HUES48 (cell line): ENCODE measurements at regions not wholly inside any gene's neighbourhood (a gene's known extent, or its start where the extent isn't known, plus 50 kb on each side); places are given as distances from the start of the nearest gene placed in this dataset.
"Not testable (repeated sequence)": the region's sequence is repeated elsewhere in the genome, so short reads cannot be mapped to it uniquely, and the experiment has no call there.

Experiments
- H3K27ac ChIP-seq: one replicate; pipeline ENCODE4 v1.7.0; 2013; ENCODE audit warnings: low read depth, low read length, inconsistent platforms
- H3K27me3 ChIP-seq: 2 replicates; pipeline ENCODE4 v1.6.1; 2013; ENCODE audit warnings: mild to moderate bottlenecking, low read length; ENCODE audit not compliant: control insufficient read depth, insufficient read depth
- H3K36me3 ChIP-seq: 2 replicates; pipeline ENCODE4 v1.6.1; 2013; ENCODE audit warnings: low read length; ENCODE audit not compliant: control insufficient read depth, insufficient read depth
- H3K4me1 ChIP-seq: 2 replicates; pipeline ENCODE4 v1.6.1; 2013; ENCODE audit warnings: mild to moderate bottlenecking, low read length; ENCODE audit not compliant: control insufficient read depth, insufficient read depth
- H3K4me3 ChIP-seq: 2 replicates; pipeline ENCODE4 v1.5.1; 2013; ENCODE audit warnings: mild to moderate bottlenecking, low read depth, low read length
- H3K9ac ChIP-seq: 2 replicates; pipeline ENCODE4 v1.6.1; 2013; ENCODE audit warnings: mild to moderate bottlenecking, low read depth, low read length, moderate library complexity
- H3K9me3 ChIP-seq: 2 replicates; pipeline ENCODE4 v1.6.1; 2013; ENCODE audit warnings: low read length; ENCODE audit not compliant: control insufficient read depth, insufficient read depth

DNA sequence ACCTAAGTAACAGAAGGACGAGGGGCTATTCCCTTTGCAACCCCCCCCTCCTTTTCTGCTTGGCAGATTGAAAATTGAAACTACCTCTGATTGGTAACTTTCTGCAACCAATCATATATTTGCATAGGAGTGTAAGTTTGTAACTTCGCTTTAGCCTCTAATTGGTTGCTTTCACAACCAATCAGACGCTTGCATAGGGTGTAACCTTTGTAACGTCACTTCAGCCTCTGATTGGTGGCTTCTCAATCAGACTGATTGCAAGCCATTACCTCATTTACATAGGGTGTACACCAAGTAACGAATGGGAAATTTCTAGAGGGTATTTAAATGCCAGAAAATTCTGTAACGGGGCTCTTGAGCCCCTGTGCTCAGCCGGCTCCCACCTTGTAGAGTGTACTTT, 131.9 kb upstream of the FOXD4L5 start:
- not testable (repeated sequence) for H3K4me1 ChIP-seq, H3K36me3 ChIP-seq, H3K9ac ChIP-seq, H3K27me3 ChIP-seq, H3K4me3 ChIP-seq, H3K27ac ChIP-seq
- peaks cover 54% of the 10 kb centered on the region for H3K9me3 ChIP-seq

DNA sequence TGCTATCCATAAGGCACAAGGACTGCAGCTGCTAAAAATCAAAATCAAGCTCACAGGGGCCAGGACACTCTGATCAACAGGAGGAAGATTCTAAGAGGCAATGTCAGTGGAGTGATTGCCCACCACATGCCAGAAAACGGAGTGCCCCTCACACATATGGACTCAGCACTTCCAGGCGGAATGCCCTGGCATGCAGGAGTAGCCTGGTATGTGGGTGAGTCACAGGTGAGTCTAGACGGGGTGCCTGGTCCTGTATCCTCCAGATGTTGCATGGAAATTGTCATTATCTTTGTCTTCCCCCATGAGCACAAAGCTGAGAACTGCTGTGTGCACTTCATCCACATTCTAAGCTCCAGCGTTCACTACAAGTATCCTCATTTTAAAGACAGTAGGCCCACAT, 129.2 kb upstream of the FOXD4L5 start:
- not testable (repeated sequence) for H3K27me3 ChIP-seq, H3K27ac ChIP-seq, H3K4me3 ChIP-seq, H3K4me1 ChIP-seq, H3K9ac ChIP-seq, H3K36me3 ChIP-seq
- H3K9me3 ChIP-seq, result peaks cover 61% of the 10 kb centered on the region

DNA sequence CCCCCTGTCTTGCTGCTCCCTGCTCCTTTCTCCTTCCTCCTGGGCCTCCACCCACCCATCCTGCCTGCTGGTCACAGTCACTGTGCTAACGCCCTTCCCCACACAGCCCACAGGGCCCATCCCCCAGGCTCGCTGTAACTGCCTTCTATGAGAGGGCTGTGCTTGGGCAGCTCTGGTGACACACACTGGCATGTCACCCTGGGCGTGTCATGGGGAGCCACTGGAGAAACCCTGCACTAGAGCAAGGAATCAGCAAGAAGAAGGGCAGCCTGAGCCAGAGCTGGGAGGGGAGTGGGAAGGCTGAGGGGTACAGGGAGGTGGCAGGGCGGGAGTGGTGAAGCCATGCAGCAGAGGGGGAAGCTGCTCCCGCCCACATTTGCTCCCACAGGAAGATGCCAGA, 128.4 kb upstream of the FOXD4L5 start:
- not testable (repeated sequence) for H3K4me1 ChIP-seq, H3K36me3 ChIP-seq, H3K4me3 ChIP-seq, H3K27ac ChIP-seq, H3K27me3 ChIP-seq, H3K9ac ChIP-seq
- peaks cover 63% of the 10 kb centered on the region for H3K9me3 ChIP-seq

DNA sequence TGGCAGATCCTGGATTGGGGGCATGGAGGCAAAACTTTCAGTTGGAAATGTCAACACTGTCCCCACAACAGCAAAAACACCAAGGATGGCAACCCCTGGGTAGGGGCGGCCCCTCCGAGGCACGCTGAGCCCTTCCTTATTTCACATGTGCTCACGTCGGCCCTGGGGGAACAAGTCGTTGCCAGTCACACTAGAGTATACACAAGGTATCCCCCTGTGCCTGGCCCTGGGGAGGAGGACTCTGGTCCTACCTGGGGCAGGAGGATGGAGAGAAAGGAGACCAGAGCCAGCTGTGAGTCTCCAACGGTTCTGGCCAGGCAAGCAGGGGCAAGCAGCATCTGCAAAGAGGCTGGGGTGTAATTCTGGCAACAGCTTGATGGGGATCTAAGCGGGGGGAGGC, 126.9 kb upstream of the FOXD4L5 start:
- Histone ChIP-seq H3K27me3 (no peaks in the 10 kb centered on the region), H3K4me3 (no peak overlapping the region), H3K9me3 (peaks cover 70% of the 10 kb centered on the region), H3K9ac (no peak overlapping the region), H3K27ac (no peak overlapping the region), H3K36me3 (no peaks in the 10 kb centered on the region), H3K4me1 (no peaks in the 10 kb centered on the region)

DNA sequence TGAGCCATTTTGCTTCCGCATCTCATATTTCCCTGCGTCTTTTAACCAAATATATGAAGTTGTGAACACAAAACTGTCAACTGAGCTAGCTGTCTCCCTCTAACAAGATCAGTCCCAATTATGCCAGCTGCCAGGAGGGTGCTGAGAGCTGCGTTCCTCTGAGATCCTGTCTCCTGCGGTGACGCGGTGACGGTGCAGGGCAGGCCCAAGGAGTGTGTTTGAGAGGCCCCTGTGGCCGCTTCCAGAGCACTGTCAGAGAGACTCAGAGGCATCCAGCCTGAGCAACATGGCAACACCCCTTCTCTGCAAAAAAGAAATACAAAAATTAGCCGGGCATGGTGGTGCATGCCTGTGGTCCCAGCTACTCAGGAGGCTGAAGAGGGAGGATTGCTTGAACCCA, 126.3 kb upstream of the FOXD4L5 start:
- Histone ChIP-seq H3K27ac (no peak overlapping the region), H3K27me3 (no peaks in the 10 kb centered on the region), H3K4me3 (no peak overlapping the region), H3K36me3 (no peaks in the 10 kb centered on the region), H3K9ac (no peak overlapping the region), H3K9me3 (peaks cover 69% of the 10 kb centered on the region), H3K4me1 (no peaks in the 10 kb centered on the region)

DNA sequence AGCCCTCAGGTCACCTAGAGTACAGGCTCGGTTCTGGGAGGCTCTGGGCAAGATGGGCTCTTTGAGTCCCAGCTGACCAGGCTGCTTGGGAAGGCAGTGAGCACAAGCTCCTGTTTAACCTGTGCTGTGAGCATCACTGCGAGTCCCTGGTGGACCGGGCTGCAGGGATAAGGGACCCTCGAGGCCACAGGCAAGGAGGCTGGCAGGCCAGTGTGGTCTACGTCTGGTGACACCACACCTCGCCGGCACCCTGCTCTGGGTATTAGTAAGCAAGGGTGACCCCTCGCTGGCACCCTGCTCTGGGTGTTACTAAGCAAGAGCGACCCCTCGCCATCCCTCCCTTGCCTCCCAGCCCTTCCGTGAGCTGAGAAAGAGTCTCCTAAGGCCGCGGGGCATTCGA, 125.9 kb upstream of the FOXD4L5 start:
- H3K36me3 ChIP-seq, result no peaks in the 10 kb centered on the region
- H3K4me1 ChIP-seq, result no peaks in the 10 kb centered on the region
- H3K4me3 ChIP-seq, result no peak overlapping the region
- H3K9ac ChIP-seq, result no peak overlapping the region
- no peaks in the 10 kb centered on the region for H3K27me3 ChIP-seq
- no peak overlapping the region for H3K27ac ChIP-seq
- H3K9me3 ChIP-seq, result peaks cover 73% of the 10 kb centered on the region

DNA sequence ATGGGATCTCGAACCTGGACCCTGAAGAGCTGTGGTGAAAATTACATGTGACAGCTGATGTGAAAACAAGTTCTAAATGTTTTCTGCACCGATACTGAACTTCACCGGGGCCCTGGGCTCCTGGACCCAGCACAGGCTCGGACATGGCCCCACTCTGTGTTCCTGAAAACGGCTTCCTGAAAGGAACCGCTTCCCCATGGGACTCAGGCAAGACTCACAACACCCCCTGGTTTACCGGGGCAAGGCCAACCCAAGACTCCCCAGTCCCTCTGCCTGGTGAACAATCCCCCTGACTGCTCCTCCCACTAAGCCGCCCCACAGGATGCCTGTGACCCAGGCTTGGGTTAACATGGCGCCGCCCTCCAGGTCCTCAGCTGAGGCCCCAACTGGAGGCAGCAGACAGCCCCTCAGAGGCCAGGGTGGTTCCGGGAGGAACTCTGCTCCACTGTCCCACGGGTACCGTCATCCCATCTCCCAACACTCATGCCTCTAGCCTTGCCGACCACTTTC, 124.5 kb upstream of the FOXD4L5 start:
- no peaks in the 10 kb centered on the region for H3K27me3 ChIP-seq
- H3K4me3 ChIP-seq, result no peak overlapping the region
- H3K27ac ChIP-seq, result no peak overlapping the region
- no peaks in the 10 kb centered on the region for H3K4me1 ChIP-seq
- H3K9ac ChIP-seq, result no peak overlapping the region
- H3K36me3 ChIP-seq, result no peaks in the 10 kb centered on the region
- H3K9me3 ChIP-seq, result peaks cover 71% of the 10 kb centered on the region

DNA sequence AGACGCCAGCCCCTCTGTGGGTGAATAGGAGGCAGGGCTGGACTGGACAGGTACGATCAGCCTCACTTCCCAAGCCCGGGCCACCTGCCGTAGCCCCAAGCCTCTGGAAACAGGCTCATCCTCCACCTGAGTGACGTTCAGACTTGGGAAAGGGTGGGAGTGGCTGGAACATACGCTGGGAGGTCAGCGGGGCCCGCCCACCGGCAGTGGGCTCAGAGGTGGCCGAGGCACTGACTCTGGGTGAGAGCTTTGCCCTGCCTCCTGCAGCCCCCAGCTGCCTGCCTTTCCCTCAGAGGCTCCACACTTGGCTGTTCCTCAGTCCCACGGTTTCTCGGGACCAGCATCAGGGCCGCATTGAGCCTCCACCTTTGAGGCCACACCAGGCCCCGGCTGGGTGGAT, 123.8 kb upstream of the FOXD4L5 start:
- not testable (repeated sequence) for H3K27me3 ChIP-seq, H3K4me1 ChIP-seq, H3K4me3 ChIP-seq, H3K36me3 ChIP-seq, H3K27ac ChIP-seq, H3K9ac ChIP-seq
- H3K9me3 ChIP-seq, result peaks cover 69% of the 10 kb centered on the region

DNA sequence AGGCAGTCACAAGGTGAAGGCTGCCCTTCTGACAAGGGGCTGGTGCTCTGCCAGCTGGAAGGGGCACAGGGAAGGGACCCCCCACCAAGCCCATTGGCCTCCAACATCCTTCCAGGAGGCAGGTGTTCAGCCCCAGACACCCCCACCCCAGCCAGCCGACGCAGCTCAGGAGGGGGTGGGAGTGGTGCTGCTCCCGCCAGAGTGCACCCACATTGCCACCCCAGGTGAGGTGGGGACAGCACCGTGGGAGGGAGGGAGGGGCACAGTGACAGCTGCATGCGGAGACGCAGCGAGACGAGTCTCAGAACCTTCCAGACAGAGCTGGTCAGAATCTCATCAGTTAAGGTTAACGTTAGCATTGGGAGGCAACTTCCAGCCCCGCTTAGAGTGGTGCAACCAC, 121.6 kb upstream of the FOXD4L5 start:
- not testable (repeated sequence) for H3K4me1 ChIP-seq, H3K27ac ChIP-seq, H3K4me3 ChIP-seq, H3K36me3 ChIP-seq, H3K27me3 ChIP-seq, H3K9ac ChIP-seq
- peaks cover 67% of the 10 kb centered on the region for H3K9me3 ChIP-seq

DNA sequence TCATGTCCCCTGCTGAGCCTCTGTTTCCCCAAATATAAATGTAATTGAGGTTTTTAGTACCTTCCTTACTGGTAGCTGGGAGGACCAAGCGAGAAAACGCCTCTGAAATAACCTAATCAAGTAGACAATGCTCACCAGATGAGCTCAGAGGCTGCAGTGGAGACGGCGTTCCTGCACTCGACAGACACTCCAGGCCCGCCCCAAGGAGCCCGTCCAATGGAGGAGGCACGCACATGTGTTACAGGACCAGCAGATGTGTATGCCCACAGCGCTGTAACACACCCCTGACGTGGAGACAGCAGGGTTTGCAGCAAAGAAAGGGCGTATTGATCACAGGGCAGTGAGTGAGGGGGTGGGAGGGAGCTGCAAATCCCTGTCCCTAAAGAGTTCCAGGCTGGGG, 120.8 kb upstream of the FOXD4L5 start:
- not testable (repeated sequence) for H3K4me1 ChIP-seq, H3K27me3 ChIP-seq, H3K9ac ChIP-seq, H3K4me3 ChIP-seq, H3K27ac ChIP-seq, H3K36me3 ChIP-seq
- peaks cover 62% of the 10 kb centered on the region for H3K9me3 ChIP-seq

DNA sequence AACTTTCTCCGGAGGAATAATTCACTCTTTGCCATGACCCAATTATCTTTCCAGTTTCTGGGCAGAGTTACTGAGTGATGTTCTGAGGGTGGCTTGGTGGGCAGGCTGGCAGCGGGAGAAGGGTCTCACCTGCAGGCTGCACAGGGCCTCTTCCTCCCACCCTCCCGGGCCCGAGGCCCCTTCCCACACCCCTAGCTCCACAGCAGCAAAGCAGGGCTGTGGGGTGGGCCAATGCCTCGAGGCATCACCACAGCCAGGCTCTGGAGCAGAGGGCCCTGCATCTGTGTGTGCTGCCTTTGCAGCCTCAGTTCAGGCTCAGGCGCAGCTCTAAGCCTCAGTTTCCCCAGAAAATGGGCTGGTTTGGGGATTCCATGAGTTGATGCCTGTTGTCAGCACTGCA, 120.2 kb upstream of the FOXD4L5 start:
- Histone ChIP-seq H3K4me1 (no peaks in the 10 kb centered on the region), H3K27me3 (no peaks in the 10 kb centered on the region), H3K4me3 (no peak overlapping the region), H3K9ac (no peak overlapping the region), H3K9me3 (peaks cover 58% of the 10 kb centered on the region), H3K36me3 (no peaks in the 10 kb centered on the region), H3K27ac (no peak overlapping the region)
